Left lung (tissue), 4 donors: ENCODE measurements at regions not wholly inside any gene's neighbourhood (a gene's known extent, or its start where the extent isn't known, plus 50 kb on each side); places are given as distances from the start of the nearest gene placed in this dataset.

ENCODE experiments used
- ATAC-seq: fragments of 200-7000 bp; cut with Tn5 transposase; one replicate; pipeline ENCODE4 v1.9.1; 2020; ENCODE audit warnings: moderate library complexity
- DNase-seq, 4 donors: peaks; one replicate each; pipeline ENCODE4 v3.0.0-alpha.2; 2013 to 2020
- H3K27ac ChIP-seq, 2 donors: fragments of 200-600 bp; sonication (generic) in 1 of 2; one replicate each; pipeline versions ENCODE4 v1.5.0 to v1.8.0; 2020 to 2021
- H3K27me3 ChIP-seq, 2 donors: fragments of 200-600 bp; sonication (generic) in 1 of 2; one replicate each; pipeline versions ENCODE4 v1.5.0 to v1.8.0; 2020 to 2021
- H3K36me3 ChIP-seq, 2 donors: fragments of 200-600 bp; sonication (generic) in 1 of 2; one replicate each; pipeline versions ENCODE4 v1.5.0 to v1.8.0; 2020 to 2021
- H3K4me1 ChIP-seq, 2 donors: fragments of 200-600 bp; one replicate each; pipeline ENCODE4 v1.8.0; 2021
- H3K4me3 ChIP-seq, 2 donors: fragments of 200-600 bp; sonication (generic) in 1 of 2; one replicate each; pipeline versions ENCODE4 v1.5.0 to v1.8.0; 2020 to 2021; ENCODE audit warnings: mild to moderate bottlenecking in 1 of 2
- H3K9me3 ChIP-seq, 2 donors: fragments of 200-600 bp; sonication (generic) in 1 of 2; one replicate each; pipeline versions ENCODE4 v1.5.0 to v1.8.0; 2020 to 2021
- intact Hi-C, 2 donors: fragments of 100-400 bp; cut with DNase I; formaldehyde crosslinking; loops; one replicate each; pipeline versions ENCODE4 v1.11.2 to v1.14.2; 2022
- TF ChIP-seq, protein P1 (sequence below), 2 donors: fragments of 200-600 bp; sonication (generic) in 1 of 2; IDR thresholded peaks; one replicate each; pipeline versions ENCODE4 v1.5.0 to v1.8.0; 2021; ENCODE audit warnings: antibody characterized with exemption in 2 of 2
- donor health status: DM: no; HTN: yes; CAD: no.
- donor health status: DM: no; HTN: no; CAD: no.

DNA sequence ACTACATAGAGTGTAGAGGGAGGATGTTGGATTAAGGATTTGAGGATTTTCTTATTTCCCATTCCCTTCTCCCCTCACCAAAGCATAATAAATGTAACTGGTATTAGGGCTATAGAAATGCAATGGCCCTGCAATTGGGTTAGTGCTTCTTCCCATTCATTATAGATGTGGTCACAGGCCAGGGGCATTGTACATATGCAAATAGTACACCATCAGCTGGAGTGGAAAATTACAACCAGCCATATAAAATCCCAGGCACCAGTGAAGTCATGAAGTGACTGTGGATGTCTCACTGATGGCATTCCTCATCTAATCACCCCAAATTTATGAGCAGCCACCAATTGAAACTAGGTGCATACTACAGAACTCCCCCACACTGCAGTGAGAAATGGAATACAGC lies 105.9 kb downstream of the PLK2 start:
- no peak for DNase-seq
- no peaks in the 10 kb centered on the region for H3K36me3 ChIP-seq
- H3K4me3 ChIP-seq: no peak overlapping the region
- no peaks in the 10 kb centered on the region for H3K9me3 ChIP-seq
- no peak overlapping the region for H3K27ac ChIP-seq
- TF ChIP-seq, protein P1, sequence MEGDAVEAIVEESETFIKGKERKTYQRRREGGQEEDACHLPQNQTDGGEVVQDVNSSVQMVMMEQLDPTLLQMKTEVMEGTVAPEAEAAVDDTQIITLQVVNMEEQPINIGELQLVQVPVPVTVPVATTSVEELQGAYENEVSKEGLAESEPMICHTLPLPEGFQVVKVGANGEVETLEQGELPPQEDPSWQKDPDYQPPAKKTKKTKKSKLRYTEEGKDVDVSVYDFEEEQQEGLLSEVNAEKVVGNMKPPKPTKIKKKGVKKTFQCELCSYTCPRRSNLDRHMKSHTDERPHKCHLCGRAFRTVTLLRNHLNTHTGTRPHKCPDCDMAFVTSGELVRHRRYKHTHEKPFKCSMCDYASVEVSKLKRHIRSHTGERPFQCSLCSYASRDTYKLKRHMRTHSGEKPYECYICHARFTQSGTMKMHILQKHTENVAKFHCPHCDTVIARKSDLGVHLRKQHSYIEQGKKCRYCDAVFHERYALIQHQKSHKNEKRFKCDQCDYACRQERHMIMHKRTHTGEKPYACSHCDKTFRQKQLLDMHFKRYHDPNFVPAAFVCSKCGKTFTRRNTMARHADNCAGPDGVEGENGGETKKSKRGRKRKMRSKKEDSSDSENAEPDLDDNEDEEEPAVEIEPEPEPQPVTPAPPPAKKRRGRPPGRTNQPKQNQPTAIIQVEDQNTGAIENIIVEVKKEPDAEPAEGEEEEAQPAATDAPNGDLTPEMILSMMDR (IDR thresholded peaks at IDR 0.05): no peak
- H3K4me1 ChIP-seq: no peaks in the 10 kb centered on the region
- intact Hi-C loops: no loop called here
- H3K27me3 ChIP-seq: no peaks in the 10 kb centered on the region
- ATAC-seq: no peak

DNA sequence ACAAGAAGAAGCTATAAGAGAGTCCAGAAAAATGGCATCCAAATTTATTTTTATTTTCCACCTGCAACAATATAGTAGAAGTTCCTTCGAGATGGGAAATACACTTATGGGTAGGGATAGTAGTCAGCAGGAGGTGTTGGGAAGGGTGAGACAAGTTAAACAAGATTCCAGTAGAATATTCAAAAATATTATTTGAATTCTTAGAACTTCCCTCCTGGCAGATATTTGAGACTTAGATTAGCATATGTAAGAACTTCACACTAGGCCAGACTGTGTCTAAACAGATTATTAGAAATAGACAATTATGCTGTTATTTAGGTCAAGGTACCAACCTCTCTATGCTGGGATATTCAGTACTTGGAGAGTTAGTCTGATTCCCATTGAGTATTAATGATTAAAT lies 108.7 kb downstream of the PLK2 start:
- ATAC-seq: no peak

DNA sequence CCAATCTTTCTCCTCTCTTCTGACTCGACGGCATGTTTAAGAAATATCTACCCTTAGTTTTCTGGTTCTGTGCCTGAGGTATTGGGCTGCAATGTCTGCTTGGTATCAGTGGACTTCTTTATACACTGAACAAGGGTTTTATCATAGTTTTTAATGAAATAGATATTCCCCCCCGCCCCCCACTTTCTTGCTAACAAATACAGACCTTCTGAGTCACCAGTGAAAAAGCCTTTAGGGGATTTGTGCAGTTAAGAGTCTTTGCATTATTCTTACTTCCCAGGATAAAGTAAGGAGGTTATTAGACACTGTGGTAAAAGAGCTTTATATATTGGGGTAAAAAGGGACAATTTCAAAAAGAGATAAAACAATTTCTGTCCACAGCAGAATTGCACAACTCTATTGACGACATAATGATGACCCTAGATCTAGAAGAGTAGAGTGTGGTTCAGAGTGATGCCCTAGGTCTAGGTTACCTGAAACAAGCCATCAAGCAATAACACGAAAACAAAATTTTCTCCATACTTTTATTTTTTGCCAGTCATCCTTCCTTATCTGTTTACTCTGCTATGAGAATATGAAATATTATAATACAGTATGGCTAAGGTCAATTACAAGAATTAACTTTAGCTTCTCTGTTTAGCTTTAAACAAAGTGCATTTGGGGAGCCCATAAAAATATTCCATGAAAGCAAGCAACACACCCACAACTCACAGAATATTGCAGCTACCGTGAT lies 110.7 kb downstream of the PLK2 start:
- H3K4me3 ChIP-seq: no peak overlapping the region
- no peak for DNase-seq
- H3K9me3 ChIP-seq: peaks cover 0 to 7% of the 10 kb centered on the region in 2 donors
- no peaks in the 10 kb centered on the region for H3K27me3 ChIP-seq
- TF ChIP-seq, protein P1 (IDR thresholded peaks at IDR 0.05): no peak
- intact Hi-C loops: no loop called here
- no peaks in the 10 kb centered on the region for H3K4me1 ChIP-seq
- H3K27ac ChIP-seq: no peak overlapping the region
- ATAC-seq: no peak
- H3K36me3 ChIP-seq: no peaks in the 10 kb centered on the region

More for the DNA sequence above, 108.7 kb downstream of the PLK2 start:
- intact Hi-C loops: no loop called here
- TF ChIP-seq, protein P1 (IDR thresholded peaks at IDR 0.05): no peak
- no peak overlapping the region for H3K4me3 ChIP-seq
- DNase-seq: no peak
- no peaks in the 10 kb centered on the region for H3K4me1 ChIP-seq
- no peaks in the 10 kb centered on the region for H3K27me3 ChIP-seq
- H3K27ac ChIP-seq: no peak overlapping the region
- H3K9me3 ChIP-seq: peaks cover 0 to 6% of the 10 kb centered on the region in 2 donors
- H3K36me3 ChIP-seq: no peaks in the 10 kb centered on the region

DNA sequence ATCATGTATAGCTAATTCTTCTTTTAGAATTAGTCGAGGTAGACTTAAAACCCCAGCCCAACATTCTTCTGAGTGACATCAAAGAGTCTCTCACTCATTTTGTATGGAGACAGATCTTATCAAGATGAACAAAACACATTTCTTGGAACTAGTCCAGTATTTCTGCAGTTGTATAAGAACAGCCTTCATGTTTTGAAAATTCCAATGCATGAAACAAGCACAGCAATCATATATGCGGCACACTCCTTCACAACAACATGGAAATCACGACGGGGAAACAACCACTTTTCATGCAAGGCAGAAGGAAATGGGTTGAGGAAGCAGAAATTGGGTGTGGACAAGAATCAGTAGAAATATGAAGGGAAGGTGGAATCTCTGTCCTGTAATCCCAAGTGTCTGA lies 113.8 kb downstream of the PLK2 start:
- intact Hi-C loops: no loop called here
- no peak for ATAC-seq

DNA sequence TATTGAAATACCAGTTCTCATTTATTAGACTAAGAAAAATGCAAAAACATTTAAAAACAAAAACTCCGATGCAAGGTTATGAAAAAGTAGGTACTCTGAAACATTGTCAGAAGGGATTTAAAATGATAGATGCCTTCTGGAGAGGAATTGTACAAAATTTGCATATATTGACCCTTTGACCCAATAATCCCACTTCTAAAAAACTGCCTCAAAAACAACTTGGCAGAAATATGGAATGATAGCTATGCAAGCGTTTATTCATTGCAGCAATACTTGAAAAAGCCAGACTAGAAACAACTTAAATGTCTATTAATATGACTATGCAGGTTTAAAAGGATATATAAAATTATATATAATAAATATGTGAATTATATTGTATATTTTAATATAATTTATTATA lies 118.4 kb downstream of the PLK2 start:
- peaks cover 0 to 4% of the 10 kb centered on the region in 2 donors for H3K9me3 ChIP-seq
- no peaks in the 10 kb centered on the region for H3K36me3 ChIP-seq
- DNase-seq: no peak
- intact Hi-C loops: no loop called here
- no peak overlapping the region for H3K4me3 ChIP-seq
- no peak overlapping the region for H3K27ac ChIP-seq
- no peaks in the 10 kb centered on the region for H3K4me1 ChIP-seq
- TF ChIP-seq, protein P1 (IDR thresholded peaks at IDR 0.05): no peak
- H3K27me3 ChIP-seq: no peaks in the 10 kb centered on the region
- ATAC-seq: no peak

More for the DNA sequence above, 113.8 kb downstream of the PLK2 start:
- no peak overlapping the region for H3K4me3 ChIP-seq
- H3K9me3 ChIP-seq: peaks cover 0 to 7% of the 10 kb centered on the region in 2 donors
- TF ChIP-seq, protein P1 (IDR thresholded peaks at IDR 0.05): no peak
- H3K27me3 ChIP-seq: no peaks in the 10 kb centered on the region
- H3K36me3 ChIP-seq: no peaks in the 10 kb centered on the region
- no peak for DNase-seq
- H3K4me1 ChIP-seq: no peaks in the 10 kb centered on the region
- H3K27ac ChIP-seq: no peak overlapping the region
